ENCODE measurements at regions not wholly inside any gene's neighbourhood (a gene's known extent, or its start where the extent isn't known, plus 50 kb on each side); places are given as distances from the start of the nearest gene placed in this dataset.

DNA sequence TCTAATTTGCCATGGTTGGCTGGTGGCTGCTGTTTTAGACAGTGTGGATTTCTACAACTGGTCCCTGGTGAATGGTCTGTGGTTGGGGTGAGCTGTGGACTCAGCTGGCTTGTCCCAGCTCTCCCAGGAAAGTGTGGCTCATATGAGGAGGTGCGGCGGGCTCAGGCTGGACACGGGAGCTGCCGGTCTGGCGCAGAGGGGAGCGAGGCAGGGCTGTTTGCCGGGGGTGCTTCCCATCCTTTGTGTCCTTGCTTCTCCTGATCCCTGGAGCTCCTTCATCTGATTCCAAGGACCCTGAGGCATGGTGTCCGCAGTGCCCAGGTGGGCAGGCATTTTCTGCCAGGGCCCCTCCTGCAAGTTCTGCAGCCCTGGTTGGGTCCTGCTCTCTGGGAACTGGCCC, 104.9 kb downstream of the TEX29 start:
- no peak for TF ChIP-seq POLR2AphosphoS5 (IDR thresholded peaks at IDR 0.05)
- TF ChIP-seq EP300 (IDR thresholded peaks at IDR 0.05), result no peak
- TF ChIP-seq, protein P1, sequence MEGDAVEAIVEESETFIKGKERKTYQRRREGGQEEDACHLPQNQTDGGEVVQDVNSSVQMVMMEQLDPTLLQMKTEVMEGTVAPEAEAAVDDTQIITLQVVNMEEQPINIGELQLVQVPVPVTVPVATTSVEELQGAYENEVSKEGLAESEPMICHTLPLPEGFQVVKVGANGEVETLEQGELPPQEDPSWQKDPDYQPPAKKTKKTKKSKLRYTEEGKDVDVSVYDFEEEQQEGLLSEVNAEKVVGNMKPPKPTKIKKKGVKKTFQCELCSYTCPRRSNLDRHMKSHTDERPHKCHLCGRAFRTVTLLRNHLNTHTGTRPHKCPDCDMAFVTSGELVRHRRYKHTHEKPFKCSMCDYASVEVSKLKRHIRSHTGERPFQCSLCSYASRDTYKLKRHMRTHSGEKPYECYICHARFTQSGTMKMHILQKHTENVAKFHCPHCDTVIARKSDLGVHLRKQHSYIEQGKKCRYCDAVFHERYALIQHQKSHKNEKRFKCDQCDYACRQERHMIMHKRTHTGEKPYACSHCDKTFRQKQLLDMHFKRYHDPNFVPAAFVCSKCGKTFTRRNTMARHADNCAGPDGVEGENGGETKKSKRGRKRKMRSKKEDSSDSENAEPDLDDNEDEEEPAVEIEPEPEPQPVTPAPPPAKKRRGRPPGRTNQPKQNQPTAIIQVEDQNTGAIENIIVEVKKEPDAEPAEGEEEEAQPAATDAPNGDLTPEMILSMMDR (IDR thresholded peaks at IDR 0.05), result no peak

Data from sigmoid colon (tissue), 4 donors.